Activated CD8-positive, alpha-beta T cell treated with anti-CD3 and anti-CD28 coated beads, Interleukin-2, amount 10 ng/mL, durations not matched to agents 7 days and 5 days (primary cell): ENCODE measurements at regions not wholly inside any gene's neighbourhood (a gene's known extent, or its start where the extent isn't known, plus 50 kb on each side); places are given as distances from the start of the nearest gene placed in this dataset.

Source experiments
- ATAC-seq: fragments of 150-1000 bp; cut with Tn5 transposase; one replicate; pipeline ENCODE4 v1.10.0; 2021; ENCODE audit warnings: moderate library complexity
- CTCF ChIA-PET: fragments of 350-600 bp; sonication (Branson Sonifier 250); formaldehyde crosslinking; loops from one replicate; lab custom pipeline; 2021; ENCODE audit warnings: antibody characterized with exemption; lab: Charles Lee
- POLR2A ChIA-PET: fragments of 350-600 bp; sonication (Branson Sonifier 250); formaldehyde crosslinking; loops from one replicate; lab custom pipeline; 2021; ENCODE audit warnings: antibody characterized with exemption; lab: Charles Lee
- DNase-seq: peaks from one replicate; pipeline ENCODE4 v3.0.0-alpha.2; 2020
- H3K27ac Mint-ChIP-seq: one replicate; pipeline ENCODE4 v1.8.0; 2021; ENCODE audit warnings: mild to moderate bottlenecking, mixed read lengths
- H3K27me3 Mint-ChIP-seq: one replicate; pipeline ENCODE4 v1.8.0; 2021; ENCODE audit warnings: low read depth, mixed read lengths
- H3K36me3 Mint-ChIP-seq: one replicate; pipeline ENCODE4 v1.8.0; 2021; ENCODE audit warnings: low read depth, mixed read lengths
- H3K4me1 Mint-ChIP-seq: one replicate; pipeline ENCODE4 v1.8.0; 2021; ENCODE audit warnings: low read depth, mixed read lengths
- H3K4me3 Mint-ChIP-seq: one replicate; pipeline ENCODE4 v1.8.0; 2021; ENCODE audit warnings: mild to moderate bottlenecking, mixed read lengths
- H3K9me3 Mint-ChIP-seq: one replicate; pipeline ENCODE4 v1.8.0; 2022; ENCODE audit warnings: mixed read lengths; ENCODE audit not compliant: insufficient read depth

- ATAC-seq, result no peak
- DNase-seq, result no peak
- Mint-ChIP-seq H3K36me3 (no peaks in the 10 kb centered on the region), H3K4me1 (no peaks in the 10 kb centered on the region), H3K27ac (no peak overlapping the region), H3K9me3 (no peaks in the 10 kb centered on the region), H3K27me3 (peaks cover 2% of the 10 kb centered on the region), H3K4me3 (no peak overlapping the region)
- CTCF ChIA-PET, result no interaction called here
- POLR2A ChIA-PET, result no interaction called here
Measured at GRCh38 chr11:93967258-93967657, 53.9 kb upstream of the HEPHL1 start.

GRCh38 chr11:93967944-93968343 lies 53.2 kb upstream of the HEPHL1 start:
- Mint-ChIP-seq H3K27me3 (peaks cover 2% of the 10 kb centered on the region), H3K27ac (no peak overlapping the region), H3K9me3 (no peaks in the 10 kb centered on the region), H3K4me3 (no peak overlapping the region), H3K4me1 (no peaks in the 10 kb centered on the region), H3K36me3 (no peaks in the 10 kb centered on the region)
- no peak for ATAC-seq
- ChIA-PET POLR2A (no interaction called here), CTCF (no interaction called here)
- DNase-seq, result no peak

GRCh38 chr11:93969925-93970922 lies 50.9 kb upstream of the HEPHL1 start:
- POLR2A ChIA-PET, result no interaction called here
- Mint-ChIP-seq H3K27ac (no peak overlapping the region), H3K36me3 (no peaks in the 10 kb centered on the region), H3K9me3 (no peaks in the 10 kb centered on the region), H3K4me3 (no peak overlapping the region), H3K27me3 (peaks cover 7% of the 10 kb centered on the region), H3K4me1 (no peaks in the 10 kb centered on the region)
- CTCF ChIA-PET, result no interaction called here
- ATAC-seq (no peak), DNase-seq (no peak)
